ENCODE measurements at regions not wholly inside any gene's neighbourhood (a gene's known extent, or its start where the extent isn't known, plus 50 kb on each side); places are given as distances from the start of the nearest gene placed in this dataset.

GRCh38 chr7:31261341-31261740, 79.2 kb downstream of the NEUROD6 start:
- Histone ChIP-seq H3K27ac (no peak overlapping the region), H3K4me3 (no peak overlapping the region), H3K36me3 (no peaks in the 10 kb centered on the region), H3K9me3 (no peaks in the 10 kb centered on the region), H3K27me3 (no peaks in the 10 kb centered on the region), H3K4me1 (no peaks in the 10 kb centered on the region)
- intact Hi-C loops (cut with DNase I; ENCODE audit: low total_unique reads) (no loop called here), in situ Hi-C loops (cut with MboI; ENCODE audit: low pct_ligation_motif_present in 1 of 4, low pct_unique_long_range_greater_than_20kb in 1 of 4, low sequenced_read_pairs in 3 of 4) (no loop called here)
- DNase-seq = no peak
- TF ChIP-seq POLR2AphosphoS5 (IDR thresholded peaks at IDR 0.05) (no peak), EP300 (IDR thresholded peaks at IDR 0.05; ENCODE audit: low read depth) (no peak), CTCF (IDR thresholded peaks at IDR 0.05) (no peak), POLR2A (IDR thresholded peaks at IDR 0.05) (no peak)
- 76 to 100% methylated on average over 1 to 7 of the region's 7 CpGs for WGBS, 2 donors (ENCODE audit: low coverage in 1 of 2)

GRCh38 chr7:31260851-31261250, 79.7 kb downstream of the NEUROD6 start:
- Histone ChIP-seq H3K27ac (no peak overlapping the region), H3K4me3 (no peak overlapping the region), H3K36me3 (no peaks in the 10 kb centered on the region), H3K4me1 (no peaks in the 10 kb centered on the region), H3K27me3 (no peaks in the 10 kb centered on the region), H3K9me3 (no peaks in the 10 kb centered on the region)
- intact Hi-C loops (cut with DNase I; ENCODE audit: low total_unique reads) (no loop called here), in situ Hi-C loops (cut with MboI; ENCODE audit: low pct_ligation_motif_present in 1 of 4, low pct_unique_long_range_greater_than_20kb in 1 of 4, low sequenced_read_pairs in 3 of 4) (no loop called here)
- DNase-seq = no peak
- TF ChIP-seq POLR2AphosphoS5 (IDR thresholded peaks at IDR 0.05) (no peak), EP300 (IDR thresholded peaks at IDR 0.05; ENCODE audit: low read depth) (no peak), CTCF (IDR thresholded peaks at IDR 0.05) (no peak), POLR2A (IDR thresholded peaks at IDR 0.05) (no peak)

- intact Hi-C loops (cut with DNase I; ENCODE audit: low total_unique reads) (no loop called here), in situ Hi-C loops (cut with MboI; ENCODE audit: low pct_ligation_motif_present in 1 of 4, low pct_unique_long_range_greater_than_20kb in 1 of 4, low sequenced_read_pairs in 3 of 4) (no loop called here)
- no peaks in the 10 kb centered on the region for H3K9me3 ChIP-seq
- H3K4me1 ChIP-seq = no peaks in the 10 kb centered on the region
- no peak overlapping the region for H3K27ac ChIP-seq
- no peaks in the 10 kb centered on the region for H3K36me3 ChIP-seq
- no peak overlapping the region for H3K4me3 ChIP-seq
- no peak for DNase-seq
- no peaks in the 10 kb centered on the region for H3K27me3 ChIP-seq
- TF ChIP-seq EP300 (IDR thresholded peaks at IDR 0.05; ENCODE audit: low read depth) (no peak), POLR2AphosphoS5 (IDR thresholded peaks at IDR 0.05) (no peak), POLR2A (IDR thresholded peaks at IDR 0.05) (no peak), CTCF (IDR thresholded peaks at IDR 0.05) (no peak)
- 60 to 91% methylated on average over 2 of the region's 2 CpGs for WGBS, 2 donors (ENCODE audit: low coverage in 1 of 2)
Observed at GRCh38 chr7:31258391-31258790, 82.1 kb downstream of the NEUROD6 start.

- no peak for DNase-seq
- 62 to 77% methylated on average over 4 of the region's 4 CpGs for WGBS, 2 donors (ENCODE audit: low coverage in 1 of 2)
- Histone ChIP-seq H3K4me1 (no peaks in the 10 kb centered on the region), H3K4me3 (no peak overlapping the region), H3K27ac (no peak overlapping the region), H3K27me3 (no peaks in the 10 kb centered on the region), H3K9me3 (no peaks in the 10 kb centered on the region), H3K36me3 (no peaks in the 10 kb centered on the region)
- in situ Hi-C loops (cut with MboI; ENCODE audit: low pct_ligation_motif_present in 1 of 4, low pct_unique_long_range_greater_than_20kb in 1 of 4, low sequenced_read_pairs in 3 of 4) = no loop called here
- intact Hi-C loops (cut with DNase I; ENCODE audit: low total_unique reads) = no loop called here
- no peak for TF ChIP-seq EP300 (IDR thresholded peaks at IDR 0.05; ENCODE audit: low read depth)
Observed at GRCh38 chr7:31256506-31256905, 84.0 kb downstream of the NEUROD6 start.

GRCh38 chr7:31254926-31255325, 85.6 kb downstream of the NEUROD6 start:
- Histone ChIP-seq H3K36me3 (no peaks in the 10 kb centered on the region), H3K4me3 (no peak overlapping the region), H3K9me3 (no peaks in the 10 kb centered on the region), H3K27me3 (no peaks in the 10 kb centered on the region), H3K4me1 (no peaks in the 10 kb centered on the region), H3K27ac (no peak overlapping the region)
- WGBS, 2 donors (ENCODE audit: low coverage in 1 of 2) = 84 to 100% methylated on average over 1 of the region's 1 CpG
- DNase-seq = no peak
- TF ChIP-seq POLR2A (IDR thresholded peaks at IDR 0.05) = no peak
- TF ChIP-seq POLR2AphosphoS5 (IDR thresholded peaks at IDR 0.05) = no peak
- TF ChIP-seq CTCF (IDR thresholded peaks at IDR 0.05) = no peak
- TF ChIP-seq EP300 (IDR thresholded peaks at IDR 0.05; ENCODE audit: low read depth) = no peak
- intact Hi-C loops (cut with DNase I; ENCODE audit: low total_unique reads) (no loop called here), in situ Hi-C loops (cut with MboI; ENCODE audit: low pct_ligation_motif_present in 1 of 4, low pct_unique_long_range_greater_than_20kb in 1 of 4, low sequenced_read_pairs in 3 of 4) (no loop called here)
